Large intestine (tissue), 3 donors: ENCODE measurements at regions not wholly inside any gene's neighbourhood (a gene's known extent, or its start where the extent isn't known, plus 50 kb on each side); places are given as distances from the start of the nearest gene placed in this dataset.

Experiments
- DNase-seq, 2 donors: peaks; one replicate each; pipeline versions ENCODE4 v3.0.0 to v3.0.0-alpha.2; 2013
- H3K27ac ChIP-seq: one replicate; pipeline ENCODE4 v1.5.1; 2013; ENCODE audit warnings: low read length
- H3K27me3 ChIP-seq: 2 replicates; pipeline ENCODE4 v1.6.1; 2013; ENCODE audit warnings: low read length; ENCODE audit not compliant: control insufficient read depth, insufficient read depth
- H3K36me3 ChIP-seq: 2 replicates; pipeline ENCODE4 v1.6.1; 2013; ENCODE audit warnings: low read length; ENCODE audit not compliant: control insufficient read depth, insufficient read depth
- H3K4me1 ChIP-seq: one replicate; pipeline ENCODE4 v1.6.1; 2013; ENCODE audit warnings: low read length; ENCODE audit not compliant: control insufficient read depth, insufficient read depth
- H3K4me3 ChIP-seq: one replicate; pipeline ENCODE4 v1.5.1; 2013; ENCODE audit warnings: low read length
- H3K9me3 ChIP-seq: one replicate; pipeline ENCODE4 v1.6.1; 2013; ENCODE audit warnings: mild to moderate bottlenecking, low read depth, low read length, moderate library complexity; ENCODE audit not compliant: control insufficient read depth
- WGBS: methylation state at CpG from one replicate; pipeline ENCODE4 v1.1.5; 2013; ENCODE audit warnings: low lambda C conversion rate; ENCODE audit not compliant: insufficient coverage; 5-methylcytosine and 5-hydroxymethylcytosine counted together

DNA sequence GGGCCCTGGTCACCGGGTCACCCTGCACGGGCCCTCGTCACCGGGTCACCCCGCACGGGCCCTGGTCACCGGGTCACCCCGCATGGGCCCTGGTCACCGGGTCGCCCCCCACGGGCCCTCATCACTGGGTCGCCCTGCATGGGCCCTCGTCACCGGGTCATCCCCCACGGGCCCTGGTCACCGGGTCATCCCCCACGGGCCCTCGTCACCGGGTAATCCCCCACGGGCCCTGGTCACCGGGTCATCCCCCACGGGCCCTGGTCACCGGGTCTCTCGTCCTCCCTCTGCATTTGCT is 77.6 kb downstream of the RIPK4 start:
- no CpG with 5 or more reads among the region's 24 CpGs for WGBS
- DNase-seq = no peak
- no peaks in the 10 kb centered on the region for H3K27me3 ChIP-seq

DNA sequence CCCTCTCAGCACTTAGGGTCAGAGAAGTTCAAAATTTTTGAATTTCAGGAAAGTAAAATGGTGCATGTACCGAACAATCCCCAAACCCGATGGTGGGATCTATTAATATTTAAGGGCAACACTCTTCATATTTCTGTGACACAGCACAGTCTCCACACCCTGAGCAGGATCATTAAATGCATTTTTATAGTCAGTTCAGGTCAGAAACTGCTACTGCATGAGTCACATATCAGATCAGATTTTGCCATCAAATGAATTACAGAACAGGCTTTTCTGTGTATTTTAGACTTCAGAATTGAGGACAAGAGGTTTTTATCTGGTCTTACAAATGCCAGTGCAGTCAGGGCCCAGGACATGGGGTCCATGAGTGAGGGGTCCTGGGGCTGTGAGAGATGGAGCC is 79.2 kb downstream of the RIPK4 start:
- DNase-seq = no peak
- H3K4me3 ChIP-seq = no peak overlapping the region
- H3K9me3 ChIP-seq = peaks cover 5% of the 10 kb centered on the region
- H3K27me3 ChIP-seq = no peaks in the 10 kb centered on the region
- peaks cover 25% of the 10 kb centered on the region for H3K4me1 ChIP-seq
- WGBS = no CpG with 5 or more reads among the region's 2 CpGs
- H3K27ac ChIP-seq = no peak overlapping the region
- no peaks in the 10 kb centered on the region for H3K36me3 ChIP-seq

More for the DNA sequence above, 77.6 kb downstream of the RIPK4 start:
- H3K4me1 ChIP-seq = peaks cover 25% of the 10 kb centered on the region
- H3K36me3 ChIP-seq = no peaks in the 10 kb centered on the region
- H3K4me3 ChIP-seq = no peak overlapping the region
- H3K27ac ChIP-seq = no peak overlapping the region
- peaks cover 4% of the 10 kb centered on the region for H3K9me3 ChIP-seq

DNA sequence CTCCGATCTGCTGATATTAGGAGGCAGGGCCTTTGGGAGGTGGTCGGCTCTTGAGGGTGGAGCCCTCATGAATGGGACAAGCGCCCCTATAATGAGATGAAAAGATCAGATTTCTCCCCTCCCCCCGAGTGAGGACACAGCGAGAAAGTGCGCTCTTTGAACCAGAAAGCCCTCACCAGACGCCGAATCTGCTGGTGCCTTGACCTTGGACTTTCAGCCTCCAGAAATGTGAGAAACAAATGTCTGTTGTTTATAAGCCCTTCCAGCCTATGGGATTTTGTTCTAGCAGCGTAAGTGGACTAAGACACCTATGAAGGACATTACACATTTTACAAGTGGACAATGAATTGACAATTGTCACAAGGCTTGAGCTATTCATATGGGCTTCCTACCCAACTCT is 80.2 kb downstream of the RIPK4 start:
- H3K36me3 ChIP-seq = no peaks in the 10 kb centered on the region
- peaks cover 6% of the 10 kb centered on the region for H3K9me3 ChIP-seq
- H3K4me1 ChIP-seq = peaks cover 25% of the 10 kb centered on the region
- H3K4me3 ChIP-seq = no peak overlapping the region
- no peaks in the 10 kb centered on the region for H3K27me3 ChIP-seq
- WGBS = no CpG with 5 or more reads among the region's 9 CpGs
- no peak overlapping the region for H3K27ac ChIP-seq
- DNase-seq = peak; percentile 36 to 76

DNA sequence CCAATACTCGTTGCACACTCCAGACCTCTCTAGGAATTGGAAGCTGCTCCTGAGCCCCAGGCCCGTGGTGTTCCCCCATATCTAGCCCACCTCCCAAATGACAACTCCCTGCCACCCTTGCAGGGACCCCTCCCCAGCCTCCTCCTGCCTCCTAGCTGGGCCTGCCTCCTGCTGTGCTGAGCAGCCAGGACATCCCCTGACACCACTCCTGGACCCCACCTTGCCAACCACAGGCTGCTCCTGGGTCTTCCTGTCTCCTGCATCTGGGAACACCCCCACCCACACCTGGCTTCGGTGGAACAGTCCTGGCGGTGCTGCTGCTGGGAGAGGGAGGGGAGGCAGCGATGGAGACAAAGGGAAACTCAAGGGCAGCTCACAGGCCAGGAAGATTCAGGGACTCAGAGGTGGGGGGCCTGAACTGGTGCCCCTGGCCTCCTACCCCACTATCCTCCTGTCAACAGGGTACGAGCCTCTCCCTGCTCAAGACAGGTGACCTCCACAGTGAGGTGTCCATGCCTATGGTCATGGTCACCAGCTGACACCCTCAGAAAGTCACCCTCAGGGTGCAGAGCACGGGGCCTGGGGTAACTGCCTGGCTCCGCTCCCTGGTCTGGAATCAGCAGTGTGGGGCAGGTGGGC is 81.2 kb downstream of the RIPK4 start:
- Histone ChIP-seq H3K4me1 (peaks cover 25% of the 10 kb centered on the region), H3K4me3 (no peak overlapping the region), H3K36me3 (no peaks in the 10 kb centered on the region), H3K27me3 (no peaks in the 10 kb centered on the region), H3K9me3 (peaks cover 6% of the 10 kb centered on the region), H3K27ac (no peak overlapping the region)
- DNase-seq = no peak
- 80% methylated on average over 2 of the region's 8 CpGs for WGBS

DNA sequence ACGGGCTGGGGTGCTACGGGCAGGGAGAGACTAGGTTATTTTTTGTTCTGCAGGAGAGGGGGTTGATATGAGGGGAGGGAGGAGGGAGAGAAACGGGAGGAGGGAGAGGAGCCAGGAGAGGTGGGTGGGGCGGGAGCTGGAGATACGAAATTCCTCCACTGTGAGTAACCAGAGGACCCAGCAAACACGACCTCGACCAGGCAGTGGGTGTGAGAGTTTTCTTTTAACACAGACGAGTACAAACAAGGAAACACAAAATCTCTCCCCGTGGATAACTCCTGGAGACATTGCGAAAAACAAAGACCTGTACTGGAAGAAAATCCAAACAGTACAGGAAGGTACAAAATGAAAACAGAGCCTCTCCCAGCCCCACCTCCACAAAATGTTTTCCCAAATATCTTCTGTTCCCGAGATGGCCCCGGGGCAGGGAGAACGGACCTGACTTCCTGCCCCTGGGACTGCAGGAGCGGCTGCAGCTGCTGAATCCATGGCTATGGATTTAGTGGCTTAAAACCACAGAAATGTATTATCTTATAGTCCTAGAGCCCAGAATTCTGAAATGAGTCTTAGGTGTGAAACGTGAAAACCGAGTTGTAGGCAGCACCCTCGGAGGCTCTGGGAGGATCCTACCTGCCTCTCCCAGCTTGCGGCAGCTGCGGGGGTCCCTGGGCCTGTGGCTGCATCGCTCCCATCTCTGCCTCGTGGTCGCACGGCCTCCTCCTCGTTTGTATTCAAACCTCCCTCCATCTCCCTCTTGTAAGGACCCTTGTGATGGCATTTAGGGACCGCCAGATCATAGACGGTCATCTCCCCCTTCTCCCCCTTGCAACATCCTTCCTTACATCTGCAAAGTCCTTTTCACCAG is 82.2 kb downstream of the RIPK4 start:
- H3K27me3 ChIP-seq = no peaks in the 10 kb centered on the region
- DNase-seq = peak; percentile 43 to 68
- H3K9me3 ChIP-seq = peaks cover 6% of the 10 kb centered on the region
- peaks cover 25% of the 10 kb centered on the region for H3K4me1 ChIP-seq
- 49% methylated on average over 3 of the region's 26 CpGs for WGBS
- H3K27ac ChIP-seq = no peak overlapping the region
- H3K36me3 ChIP-seq = no peaks in the 10 kb centered on the region
- H3K4me3 ChIP-seq = no peak overlapping the region

DNA sequence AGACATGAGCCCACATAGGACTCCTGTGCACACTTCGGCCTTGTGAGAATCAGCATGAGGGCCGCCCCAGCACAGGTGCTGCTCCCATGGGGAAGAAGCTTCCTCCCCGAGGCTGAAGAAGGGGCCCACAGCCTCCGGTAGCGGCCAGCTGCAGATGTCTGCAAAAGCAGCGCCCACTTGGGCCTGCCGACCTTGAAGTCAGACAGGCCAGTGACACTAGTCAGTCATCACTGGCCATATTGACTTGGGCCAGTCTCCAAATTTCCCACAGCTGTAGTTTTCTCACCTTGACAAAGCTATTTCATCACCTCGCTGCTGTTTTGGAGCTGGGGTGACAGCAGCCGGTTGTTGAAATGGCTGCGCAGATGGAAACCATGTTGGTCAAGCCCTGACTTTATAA is 83.0 kb downstream of the RIPK4 start:
- Histone ChIP-seq H3K27me3 (no peaks in the 10 kb centered on the region), H3K36me3 (no peaks in the 10 kb centered on the region), H3K9me3 (peaks cover 2% of the 10 kb centered on the region), H3K27ac (no peak overlapping the region), H3K4me1 (peaks cover 31% of the 10 kb centered on the region), H3K4me3 (no peak overlapping the region)
- DNase-seq = no peak
- no CpG with 5 or more reads among the region's 10 CpGs for WGBS

DNA sequence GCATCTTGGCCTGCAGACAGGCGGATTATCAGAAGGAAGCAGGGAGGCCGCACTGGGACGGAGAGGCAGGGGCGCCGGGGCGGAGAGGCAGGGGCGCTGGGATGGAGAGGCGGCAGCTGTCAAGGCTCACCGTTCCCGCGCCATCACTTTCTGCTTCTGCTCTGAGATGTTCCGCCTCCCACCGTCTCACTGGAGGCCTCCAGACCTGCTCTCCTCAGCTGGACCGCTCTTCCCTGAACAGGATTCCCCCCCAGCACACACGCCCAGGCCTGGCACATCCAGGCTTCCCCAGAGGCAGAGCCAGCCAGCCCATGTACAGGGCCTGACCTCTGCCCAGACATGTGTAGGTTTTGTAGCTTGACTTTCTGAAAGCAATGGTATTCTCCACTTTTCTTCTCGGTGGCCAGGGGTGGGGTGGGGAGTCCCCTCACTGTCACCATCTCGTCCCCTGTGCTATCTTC is 84.1 kb downstream of the RIPK4 start:
- no peaks in the 10 kb centered on the region for H3K36me3 ChIP-seq
- H3K9me3 ChIP-seq = peaks cover 2% of the 10 kb centered on the region
- no peak for DNase-seq
- no peaks in the 10 kb centered on the region for H3K27me3 ChIP-seq
- no CpG with 5 or more reads among the region's 17 CpGs for WGBS
- H3K27ac ChIP-seq = no peak overlapping the region
- no peak overlapping the region for H3K4me3 ChIP-seq
- H3K4me1 ChIP-seq = peaks cover 41% of the 10 kb centered on the region

DNA sequence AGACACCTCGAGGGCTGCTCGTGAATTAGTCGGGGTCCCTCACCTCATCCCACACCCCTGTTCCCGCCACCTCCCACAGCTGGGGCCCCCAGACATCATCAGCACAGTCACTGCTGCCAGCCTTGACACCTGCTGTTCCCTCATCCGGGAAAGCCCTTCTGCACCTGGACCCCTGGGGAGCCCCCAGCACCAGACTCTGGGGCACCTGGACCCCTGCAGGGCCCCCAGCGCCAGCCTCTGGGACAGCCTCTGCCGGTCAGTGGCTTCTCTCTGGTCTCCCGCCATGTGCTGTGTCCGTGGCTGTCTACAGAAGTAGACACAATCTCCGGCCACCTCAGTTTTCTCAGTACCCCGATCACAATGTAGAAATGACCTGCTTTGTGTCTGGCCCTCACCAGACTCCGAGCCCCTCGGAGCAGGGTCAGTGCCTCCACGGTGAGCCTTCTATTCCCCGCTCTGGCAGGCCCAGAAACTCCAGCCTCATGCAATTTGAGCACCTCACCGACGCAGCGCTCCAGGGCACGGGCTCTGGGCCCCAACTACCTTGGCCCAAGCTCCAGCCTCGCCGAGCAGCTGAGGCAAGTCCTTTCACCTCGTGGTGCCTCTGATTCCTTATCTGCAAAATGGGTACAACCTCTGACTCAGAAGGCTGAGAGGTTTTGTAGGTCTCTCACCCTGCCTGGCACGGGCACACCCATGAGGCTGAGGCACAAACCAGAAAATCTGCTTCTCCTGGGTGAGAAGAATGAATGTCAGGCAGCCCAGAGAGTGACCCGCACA is 84.7 kb downstream of the RIPK4 start:
- no peak overlapping the region for H3K27ac ChIP-seq
- H3K4me1 ChIP-seq = peaks cover 38% of the 10 kb centered on the region
- no CpG with 5 or more reads among the region's 24 CpGs for WGBS
- no peak overlapping the region for H3K4me3 ChIP-seq
- no peaks in the 10 kb centered on the region for H3K27me3 ChIP-seq
- DNase-seq = no peak
- H3K9me3 ChIP-seq = peaks cover 2% of the 10 kb centered on the region
- H3K36me3 ChIP-seq = no peaks in the 10 kb centered on the region

DNA sequence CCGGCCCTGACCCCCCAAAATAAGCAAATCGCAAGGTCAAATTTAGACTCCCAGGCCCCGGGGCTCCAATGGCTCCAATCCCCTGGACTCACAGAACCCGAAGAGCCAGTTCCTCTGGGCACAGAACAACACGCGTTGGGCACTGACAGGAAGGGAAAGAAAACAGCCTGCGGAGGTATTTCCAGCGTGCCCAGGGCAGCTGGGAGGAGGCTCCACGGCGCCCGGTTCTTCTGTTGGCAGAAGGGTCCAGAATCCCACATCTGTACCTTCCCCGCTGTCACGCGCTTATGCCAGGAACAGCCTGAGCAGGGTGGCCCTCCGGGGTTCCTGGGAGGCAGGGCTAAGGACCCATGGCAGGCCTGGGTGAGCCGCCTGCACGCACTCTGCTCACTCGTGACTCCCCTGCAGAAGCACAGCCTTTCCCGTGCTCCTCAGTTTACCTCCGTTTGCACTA is 85.5 kb downstream of the RIPK4 start:
- Histone ChIP-seq H3K27me3 (no peaks in the 10 kb centered on the region), H3K27ac (no peak overlapping the region)

More for the DNA sequence above, 85.5 kb downstream of the RIPK4 start:
- Histone ChIP-seq H3K9me3 (peaks cover 2% of the 10 kb centered on the region), H3K4me3 (no peak overlapping the region), H3K36me3 (no peaks in the 10 kb centered on the region), H3K4me1 (peaks cover 30% of the 10 kb centered on the region)
- DNase-seq = no peak
- no CpG with 5 or more reads among the region's 20 CpGs for WGBS
